Lung (tissue), 11 donors: ENCODE measurements at regions not wholly inside any gene's neighbourhood (a gene's known extent, or its start where the extent isn't known, plus 50 kb on each side); places are given as distances from the start of the nearest gene placed in this dataset.
A peak's percentile ranks its signal among the peaks of the same experiment; 100 is the strongest.

ENCODE experiments used
- ATAC-seq: fragments of 200-7000 bp; cut with Tn5 transposase; one replicate; pipeline ENCODE4 v1.9.1; 2020; ENCODE audit warnings: moderate number of reproducible peaks; ENCODE audit not compliant: insufficient read depth, low FRiP score
- DNase-seq, 3 donors: peaks; one replicate each; pipeline ENCODE4 v3.0.0-alpha.2; 2013 to 2017
- H3K27ac ChIP-seq, 2 donors: one replicate each; pipeline ENCODE4 v1.5.1; 2013; ENCODE audit warnings: mild to moderate bottlenecking in 2 of 2, moderate library complexity in 2 of 2, control low read depth in 1 of 2, inconsistent platforms in 1 of 2, low read depth in 1 of 2, low read length in 1 of 2
- H3K27me3 ChIP-seq, 3 donors: one replicate each; pipeline ENCODE4 v1.5.1; 2013; ENCODE audit warnings: low read length in 2 of 3; ENCODE audit not compliant: control insufficient read depth in 3 of 3, insufficient read depth in 3 of 3
- H3K36me3 ChIP-seq, 4 donors: one replicate each; pipeline ENCODE4 v1.5.1; 2013; ENCODE audit warnings: low read length in 4 of 4, mild to moderate bottlenecking in 1 of 4, moderate library complexity in 1 of 4; ENCODE audit not compliant: control insufficient read depth in 4 of 4, insufficient read depth in 4 of 4
- H3K4me1 ChIP-seq, 5 donors: one replicate each; pipeline ENCODE4 v1.5.1; 2013; ENCODE audit warnings: low read length in 5 of 5, mild to moderate bottlenecking in 2 of 5, moderate library complexity in 1 of 5; ENCODE audit not compliant: control insufficient read depth in 5 of 5, insufficient read depth in 5 of 5
- H3K4me3 ChIP-seq: one replicate; pipeline ENCODE4 v1.5.1; 2013; ENCODE audit warnings: mild to moderate bottlenecking, control low read depth, moderate library complexity
- H3K9ac ChIP-seq, 2 donors: one replicate each; pipeline ENCODE4 v1.5.1; 2013; ENCODE audit warnings: low read length in 2 of 2, control low read depth in 1 of 2; ENCODE audit not compliant: insufficient read depth in 1 of 2
- H3K9me3 ChIP-seq, 4 donors: one replicate each; pipeline ENCODE4 v1.5.1; 2013; ENCODE audit warnings: low read length in 3 of 4, mild to moderate bottlenecking in 1 of 4, moderate library complexity in 1 of 4; ENCODE audit not compliant: control insufficient read depth in 4 of 4, insufficient read depth in 3 of 4
- WGBS, 2 donors: extraction: QIAGEN DNeasy Blood & Tissue Kit; methylation state at CpG; one replicate each; pipeline ENCODE4 v1.1.7; 2013; 5-methylcytosine and 5-hydroxymethylcytosine counted together
- TF ChIP-seq, protein P1 (sequence below): IDR thresholded peaks from 2 replicates; pipeline ENCODE4 v1.5.1; 2012; ENCODE audit warnings: mild to moderate bottlenecking; ENCODE audit errors: control extremely low read depth, extremely low read depth
- donor health status: control.
- donor health status: control.
- donor health status: Bipolar disorder and iron deficiency.
- donor health status: healthy.
- donor health status: DM: yes; HTN: yes; CAD: no.

DNA sequence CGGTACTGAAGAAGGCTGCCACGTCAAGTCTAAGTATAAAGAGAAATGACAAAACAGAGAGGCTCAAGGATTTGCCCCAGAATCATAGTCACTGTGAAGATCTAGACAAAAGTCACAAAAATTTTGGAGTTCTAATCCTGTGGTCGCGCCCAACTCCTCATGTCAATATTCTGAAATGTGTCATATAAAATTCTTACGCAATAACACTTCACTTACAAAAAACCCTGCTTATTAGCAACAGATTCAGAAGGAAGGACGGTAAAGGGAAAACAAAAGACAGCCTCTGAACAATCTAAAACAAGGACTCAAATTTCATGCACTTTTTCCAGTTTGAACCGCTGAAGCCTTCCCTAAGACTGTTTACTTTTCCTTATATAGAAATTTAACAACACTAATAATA, 94.7 kb downstream of the TSPAN8 start:
- TF ChIP-seq, protein P1, sequence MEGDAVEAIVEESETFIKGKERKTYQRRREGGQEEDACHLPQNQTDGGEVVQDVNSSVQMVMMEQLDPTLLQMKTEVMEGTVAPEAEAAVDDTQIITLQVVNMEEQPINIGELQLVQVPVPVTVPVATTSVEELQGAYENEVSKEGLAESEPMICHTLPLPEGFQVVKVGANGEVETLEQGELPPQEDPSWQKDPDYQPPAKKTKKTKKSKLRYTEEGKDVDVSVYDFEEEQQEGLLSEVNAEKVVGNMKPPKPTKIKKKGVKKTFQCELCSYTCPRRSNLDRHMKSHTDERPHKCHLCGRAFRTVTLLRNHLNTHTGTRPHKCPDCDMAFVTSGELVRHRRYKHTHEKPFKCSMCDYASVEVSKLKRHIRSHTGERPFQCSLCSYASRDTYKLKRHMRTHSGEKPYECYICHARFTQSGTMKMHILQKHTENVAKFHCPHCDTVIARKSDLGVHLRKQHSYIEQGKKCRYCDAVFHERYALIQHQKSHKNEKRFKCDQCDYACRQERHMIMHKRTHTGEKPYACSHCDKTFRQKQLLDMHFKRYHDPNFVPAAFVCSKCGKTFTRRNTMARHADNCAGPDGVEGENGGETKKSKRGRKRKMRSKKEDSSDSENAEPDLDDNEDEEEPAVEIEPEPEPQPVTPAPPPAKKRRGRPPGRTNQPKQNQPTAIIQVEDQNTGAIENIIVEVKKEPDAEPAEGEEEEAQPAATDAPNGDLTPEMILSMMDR, result no peak
- Histone ChIP-seq H3K9ac (no peak overlapping the region), H3K9me3 (no peaks in the 10 kb centered on the region), H3K27me3 (no peaks in the 10 kb centered on the region), H3K27ac (no peak overlapping the region), H3K36me3 (no peaks in the 10 kb centered on the region), H3K4me3 (no peak overlapping the region), H3K4me1 (no peaks in the 10 kb centered on the region)
- DNase-seq (no peak), ATAC-seq (no peak)
- WGBS, 2 donors, result 68 to 74% methylated on average over 7 of the region's 7 CpGs

DNA sequence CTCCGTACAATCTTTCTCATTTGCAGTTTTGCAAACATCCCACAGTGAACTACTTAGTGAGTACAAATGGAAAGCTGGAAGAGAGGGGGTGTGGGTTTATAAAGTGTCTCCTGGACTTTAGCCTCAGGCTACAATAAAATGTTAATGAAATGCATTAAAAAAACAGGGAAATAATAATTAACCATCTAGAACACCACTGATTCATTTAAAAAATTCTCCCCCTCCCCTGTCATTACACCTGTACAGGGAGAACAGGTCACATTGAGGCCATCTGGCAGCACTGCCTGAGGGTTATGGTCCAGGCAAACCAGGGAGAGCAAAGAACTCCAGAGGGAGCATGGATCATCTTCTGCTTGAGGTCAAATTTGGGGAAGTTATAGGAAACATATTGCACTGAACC, 96.3 kb downstream of the TSPAN8 start:
- TF ChIP-seq, protein P1, result no peak
- H3K4me3 ChIP-seq, result no peak overlapping the region
- no peaks in the 10 kb centered on the region for H3K9me3 ChIP-seq
- H3K36me3 ChIP-seq, result no peaks in the 10 kb centered on the region
- no peaks in the 10 kb centered on the region for H3K27me3 ChIP-seq
- H3K4me1 ChIP-seq, result peaks cover 0 to 9% (median 0%) of the 10 kb centered on the region in 5 donors
- ATAC-seq, result no peak
- 91 to 93% methylated on average over 1 of the region's 1 CpG for WGBS, 2 donors
- no peak overlapping the region for H3K27ac ChIP-seq
- H3K9ac ChIP-seq, result no peak overlapping the region
- DNase-seq, result no peak

DNA sequence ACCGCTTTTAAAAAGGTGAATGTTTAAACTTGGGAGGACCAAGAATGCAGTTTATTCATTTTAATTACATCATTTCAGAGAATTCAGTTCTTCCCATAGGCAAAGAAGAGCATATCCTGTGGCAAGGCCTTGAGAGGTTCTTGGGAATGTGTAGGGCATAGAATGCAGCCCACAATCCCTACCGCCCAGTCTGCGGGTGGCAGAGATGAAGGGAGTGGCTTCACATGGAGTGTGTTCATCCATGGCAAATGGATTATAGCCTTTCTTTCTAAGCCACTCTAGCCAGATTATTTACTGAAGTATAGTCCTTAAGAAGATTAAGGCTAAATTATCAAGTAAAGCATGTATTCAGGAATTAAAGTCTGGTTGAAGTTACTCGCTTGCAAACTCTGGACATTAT, 97.4 kb downstream of the TSPAN8 start:
- DNase-seq (no peak), ATAC-seq (no peak)
- TF ChIP-seq, protein P1, result no peak
- H3K36me3 ChIP-seq, result no peaks in the 10 kb centered on the region
- peaks cover 0 to 14% (median 0%) of the 10 kb centered on the region in 5 donors for H3K4me1 ChIP-seq
- H3K27me3 ChIP-seq, result no peaks in the 10 kb centered on the region
- H3K9me3 ChIP-seq, result no peaks in the 10 kb centered on the region
- no peak overlapping the region for H3K27ac ChIP-seq
- WGBS, 2 donors, result 95 to 97% methylated on average over 4 of the region's 4 CpGs
- H3K4me3 ChIP-seq, result no peak overlapping the region
- H3K9ac ChIP-seq, result no peak overlapping the region

DNA sequence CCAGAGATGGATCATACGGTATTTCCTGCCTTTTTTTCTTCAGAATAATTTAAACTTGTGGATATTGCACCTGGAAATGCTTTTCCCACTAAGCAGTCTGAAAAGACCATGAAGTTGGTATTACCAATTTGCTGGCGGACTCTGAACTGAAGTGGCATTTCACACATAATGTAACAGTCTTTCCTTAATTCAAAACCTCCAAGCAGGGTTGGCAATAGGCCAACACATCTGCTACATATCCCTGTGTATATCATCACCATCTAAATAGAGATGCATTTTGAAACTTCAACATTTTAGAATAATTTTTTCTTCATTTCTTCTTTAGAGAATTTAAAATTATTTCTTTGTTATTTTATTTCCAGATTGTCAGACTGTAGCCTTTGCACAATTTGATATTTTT, 100.5 kb downstream of the TSPAN8 start:
- Histone ChIP-seq H3K9me3 (no peaks in the 10 kb centered on the region), H3K36me3 (no peaks in the 10 kb centered on the region), H3K4me3 (no peak overlapping the region), H3K27ac (no peak overlapping the region), H3K27me3 (no peaks in the 10 kb centered on the region), H3K4me1 (peaks cover 0 to 14% (median 0%) of the 10 kb centered on the region in 5 donors), H3K9ac (no peak overlapping the region)
- peak; percentile 47 to 85 (median 83) for DNase-seq
- no peak for ATAC-seq
- WGBS, 2 donors, result 72 to 82% methylated on average over 2 of the region's 2 CpGs
- TF ChIP-seq, protein P1, result no peak
